Breast epithelium (tissue), 3 donors: ENCODE measurements at regions not wholly inside any gene's neighbourhood (a gene's known extent, or its start where the extent isn't known, plus 50 kb on each side); places are given as distances from the start of the nearest gene placed in this dataset.

Source experiments
- POLR2A ChIP-seq: fragments of 450-650 bp; IDR thresholded peaks from one replicate; pipeline ENCODE4 v1.6.1; 2016; ENCODE audit warnings: antibody characterized with exemption, mild to moderate bottlenecking, moderate library complexity
- POLR2AphosphoS5 ChIP-seq, 3 donors: sonication (generic); formaldehyde crosslinking; IDR thresholded peaks; one replicate each; pipeline ENCODE4 v1.6.1; 2017; ENCODE audit warnings: antibody characterized with exemption in 3 of 3
- TF ChIP-seq, protein P1 (sequence below), 3 donors: fragments of 450-650 bp; IDR thresholded peaks; one replicate each; pipeline ENCODE4 v1.5.1; 2016 to 2017; ENCODE audit warnings: antibody characterized with exemption in 3 of 3, mild to moderate bottlenecking in 3 of 3, moderate library complexity in 3 of 3

DNA sequence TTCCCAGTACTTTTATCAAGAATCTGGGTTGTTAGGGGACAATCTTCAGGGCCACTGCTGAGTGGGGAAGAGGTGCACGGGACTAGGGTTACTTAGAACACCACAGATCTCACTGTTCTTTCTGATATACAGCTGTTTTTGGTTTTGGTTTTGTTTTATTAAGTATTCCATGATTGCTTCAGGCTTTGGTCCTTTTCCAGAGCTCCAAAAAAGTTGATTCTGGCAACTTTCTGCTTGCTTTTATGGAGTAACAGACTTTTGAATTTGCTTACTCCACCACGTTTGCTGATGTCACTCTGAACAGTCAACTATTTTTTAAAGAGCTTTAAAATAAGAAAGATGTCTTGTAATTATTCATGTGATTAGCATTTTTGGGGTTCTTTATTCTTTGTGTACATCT, 368.1 kb upstream of the FOXG1 start:
- TF ChIP-seq, protein P1, sequence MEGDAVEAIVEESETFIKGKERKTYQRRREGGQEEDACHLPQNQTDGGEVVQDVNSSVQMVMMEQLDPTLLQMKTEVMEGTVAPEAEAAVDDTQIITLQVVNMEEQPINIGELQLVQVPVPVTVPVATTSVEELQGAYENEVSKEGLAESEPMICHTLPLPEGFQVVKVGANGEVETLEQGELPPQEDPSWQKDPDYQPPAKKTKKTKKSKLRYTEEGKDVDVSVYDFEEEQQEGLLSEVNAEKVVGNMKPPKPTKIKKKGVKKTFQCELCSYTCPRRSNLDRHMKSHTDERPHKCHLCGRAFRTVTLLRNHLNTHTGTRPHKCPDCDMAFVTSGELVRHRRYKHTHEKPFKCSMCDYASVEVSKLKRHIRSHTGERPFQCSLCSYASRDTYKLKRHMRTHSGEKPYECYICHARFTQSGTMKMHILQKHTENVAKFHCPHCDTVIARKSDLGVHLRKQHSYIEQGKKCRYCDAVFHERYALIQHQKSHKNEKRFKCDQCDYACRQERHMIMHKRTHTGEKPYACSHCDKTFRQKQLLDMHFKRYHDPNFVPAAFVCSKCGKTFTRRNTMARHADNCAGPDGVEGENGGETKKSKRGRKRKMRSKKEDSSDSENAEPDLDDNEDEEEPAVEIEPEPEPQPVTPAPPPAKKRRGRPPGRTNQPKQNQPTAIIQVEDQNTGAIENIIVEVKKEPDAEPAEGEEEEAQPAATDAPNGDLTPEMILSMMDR (IDR thresholded peaks at IDR 0.05): no peak
- TF ChIP-seq POLR2A: no peak
- no peak for TF ChIP-seq POLR2AphosphoS5 (IDR thresholded peaks at IDR 0.05)
